B cell (primary cell): ENCODE measurements at regions not wholly inside any gene's neighbourhood (a gene's known extent, or its start where the extent isn't known, plus 50 kb on each side); places are given as distances from the start of the nearest gene placed in this dataset.

Experiments
- CTCF ChIP-seq: fragments of 200-600 bp; IDR thresholded peaks from one replicate; pipeline ENCODE4 v1.8.0; 2022; ENCODE audit warnings: antibody characterized with exemption, mild to moderate bottlenecking
- EZH2 ChIP-seq: IDR thresholded peaks from 2 replicates; pipeline ENCODE4 v1.6.1; 2012; ENCODE audit warnings: borderline replicate concordance, low read depth, mild to moderate bottlenecking, moderate library complexity, low read length; ENCODE audit not compliant: insufficient read depth, poor library complexity, severe bottlenecking

GRCh38 chr4:119678761-119679160, 50.2 kb upstream of the PDE5A start:
- TF ChIP-seq CTCF (no peak), EZH2 (no peak)
